ENCODE measurements at regions not wholly inside any gene's neighbourhood (a gene's known extent, or its start where the extent isn't known, plus 50 kb on each side); places are given as distances from the start of the nearest gene placed in this dataset.

- intact Hi-C loops (cut with DNase I; ENCODE audit: low total_unique reads): no loop called here
- no peak overlapping the region for H3K27ac ChIP-seq
- H3K9me3 ChIP-seq: no peaks in the 10 kb centered on the region
- H3K27me3 ChIP-seq: no peaks in the 10 kb centered on the region
- H3K36me3 ChIP-seq: no peaks in the 10 kb centered on the region
- no peak overlapping the region for H3K4me3 ChIP-seq
- TF ChIP-seq CTCF (IDR thresholded peaks at IDR 0.05): no peak
- no peak for TF ChIP-seq POLR2AphosphoS5 (IDR thresholded peaks at IDR 0.05)
- no peak for DNase-seq
- 73 to 84% (median 77%) methylated on average over 5 of the region's 5 CpGs for WGBS, 5 donors
- H3K4me1 ChIP-seq: no peaks in the 10 kb centered on the region
These were observed 365.4 kb upstream of the MEX3C start for GRCh38 chr18:51562866-51563265.

- DNase-seq: no peak
- H3K9me3 ChIP-seq: no peaks in the 10 kb centered on the region
- H3K27me3 ChIP-seq: no peaks in the 10 kb centered on the region
- intact Hi-C loops (cut with DNase I; ENCODE audit: low total_unique reads): no loop called here
- H3K4me3 ChIP-seq: no peak overlapping the region
- no peaks in the 10 kb centered on the region for H3K4me1 ChIP-seq
- H3K27ac ChIP-seq: no peak overlapping the region
- no peaks in the 10 kb centered on the region for H3K36me3 ChIP-seq
- no peak for TF ChIP-seq EP300 (IDR thresholded peaks at IDR 0.05)
- TF ChIP-seq POLR2AphosphoS5 (IDR thresholded peaks at IDR 0.05): no peak
- no peak for TF ChIP-seq CTCF (IDR thresholded peaks at IDR 0.05)
- no peak for TF ChIP-seq POLR2A (IDR thresholded peaks at IDR 0.05)
- 34 to 41% (median 39%) methylated on average over 6 of the region's 6 CpGs for whole genome bisulfite sequencing, 5 donors
These were observed 365.9 kb upstream of the MEX3C start for GRCh38 chr18:51563396-51563795.

DNA sequence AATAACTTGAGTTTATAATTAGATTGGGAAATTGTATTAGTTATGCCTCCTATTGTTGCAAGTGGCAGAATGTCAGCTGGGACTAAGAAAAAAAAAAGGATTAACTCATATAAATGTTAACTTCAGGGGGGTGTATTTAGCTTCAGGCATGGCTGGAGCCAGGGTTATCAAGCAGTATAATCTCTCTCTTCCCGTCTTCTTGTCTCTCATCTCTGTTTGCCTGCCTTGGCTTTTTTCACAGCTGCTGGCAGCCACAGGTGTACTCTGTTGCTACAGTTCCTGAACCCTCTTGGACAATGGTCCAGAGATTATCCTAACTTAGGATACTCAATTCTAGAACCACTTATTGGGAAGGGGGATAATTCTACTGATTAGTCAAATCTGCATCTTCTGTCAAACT lies 370.7 kb upstream of the MEX3C start:
- no peak overlapping the region for H3K4me3 ChIP-seq
- H3K27me3 ChIP-seq: no peaks in the 10 kb centered on the region
- 25 to 58% (median 31%) methylated on average over 1 of the region's 1 CpG for WGBS, 5 donors
- intact Hi-C loops (cut with DNase I; ENCODE audit: low total_unique reads): no loop called here
- H3K9me3 ChIP-seq: no peaks in the 10 kb centered on the region
- H3K4me1 ChIP-seq: no peaks in the 10 kb centered on the region
- DNase-seq: no peak
- no peak overlapping the region for H3K27ac ChIP-seq
- TF ChIP-seq CTCF (IDR thresholded peaks at IDR 0.05): no peak
- no peak for TF ChIP-seq POLR2AphosphoS5 (IDR thresholded peaks at IDR 0.05)
- no peak for TF ChIP-seq POLR2A (IDR thresholded peaks at IDR 0.05)
- TF ChIP-seq EP300 (IDR thresholded peaks at IDR 0.05): no peak
- H3K36me3 ChIP-seq: no peaks in the 10 kb centered on the region

GRCh38 chr18:51569153-51569552 lies 371.7 kb upstream of the MEX3C start:
- 46 to 58% (median 54%) methylated on average over 2 of the region's 2 CpGs for WGBS, 5 donors
- no peak for DNase-seq
- intact Hi-C loops (cut with DNase I; ENCODE audit: low total_unique reads): no loop called here
- Histone ChIP-seq H3K27me3 (no peaks in the 10 kb centered on the region), H3K36me3 (no peaks in the 10 kb centered on the region), H3K27ac (no peak overlapping the region), H3K4me1 (no peaks in the 10 kb centered on the region), H3K9me3 (no peaks in the 10 kb centered on the region), H3K4me3 (no peak overlapping the region)
- TF ChIP-seq EP300 (IDR thresholded peaks at IDR 0.05) (no peak), CTCF (IDR thresholded peaks at IDR 0.05) (no peak), POLR2A (IDR thresholded peaks at IDR 0.05) (no peak), POLR2AphosphoS5 (IDR thresholded peaks at IDR 0.05) (no peak)

Measured in stomach (tissue), 8 donors.